UCSD-AML1 (cell line): ENCODE measurements at regions not wholly inside any gene's neighbourhood (a gene's known extent, or its start where the extent isn't known, plus 50 kb on each side); places are given as distances from the start of the nearest gene placed in this dataset.

ENCODE experiments used
- DNase-seq: peaks from one replicate; lab custom pipeline; 2025; ENCODE audit not compliant: unreplicated experiment; lab: John Stamatoyannopoulos, UW

- DNase-seq: no peak
These were observed 607.4 kb upstream of the FAM241A start for GRCh38 chr4:111537871-111538270.

GRCh38 chr4:111540671-111541070 is 604.6 kb upstream of the FAM241A start:
- no peak for DNase-seq

GRCh38 chr4:111542056-111542455 is 603.2 kb upstream of the FAM241A start:
- no peak for DNase-seq

- DNase-seq: no peak
These were observed 598.4 kb upstream of the FAM241A start for GRCh38 chr4:111546881-111547280.

- no peak for DNase-seq
These were observed 589.0 kb upstream of the FAM241A start for GRCh38 chr4:111556141-111556781.

GRCh38 chr4:111556851-111557250 is 588.4 kb upstream of the FAM241A start:
- no peak for DNase-seq

GRCh38 chr4:111562826-111563225 is 582.4 kb upstream of the FAM241A start:
- DNase-seq: no peak

GRCh38 chr4:111572470-111572869 is 572.8 kb upstream of the FAM241A start:
- no peak for DNase-seq

GRCh38 chr4:111573386-111573785 is 571.9 kb upstream of the FAM241A start:
- DNase-seq: no peak

- no peak for DNase-seq
These were observed 565.5 kb upstream of the FAM241A start for GRCh38 chr4:111579767-111580166.

- no peak for DNase-seq
These were observed 549.8 kb upstream of the FAM241A start for GRCh38 chr4:111595456-111595855.

- DNase-seq: no peak
These were observed 548.8 kb upstream of the FAM241A start for GRCh38 chr4:111596491-111596890.

GRCh38 chr4:111601671-111602070 is 543.6 kb upstream of the FAM241A start:
- DNase-seq: no peak

- DNase-seq: no peak
These were observed 542.4 kb upstream of the FAM241A start for GRCh38 chr4:111602848-111603247.

- DNase-seq: no peak
These were observed 540.1 kb upstream of the FAM241A start for GRCh38 chr4:111605111-111605510.

- DNase-seq: no peak
These were observed 534.6 kb upstream of the FAM241A start for GRCh38 chr4:111610681-111611080.

GRCh38 chr4:111618908-111619307 is 526.3 kb upstream of the FAM241A start:
- DNase-seq: no peak

- no peak for DNase-seq
These were observed 516.8 kb upstream of the FAM241A start for GRCh38 chr4:111628437-111628836.

- no peak for DNase-seq
These were observed 514.5 kb upstream of the FAM241A start for GRCh38 chr4:111630705-111631104.

GRCh38 chr4:111631215-111631999 is 513.8 kb upstream of the FAM241A start:
- DNase-seq: no peak

- DNase-seq: no peak
These were observed 512.6 kb upstream of the FAM241A start for GRCh38 chr4:111632641-111633151.

- no peak for DNase-seq
These were observed 511.5 kb upstream of the FAM241A start for GRCh38 chr4:111633663-111634266.
